ENCODE measurements at regions not wholly inside any gene's neighbourhood (a gene's known extent, or its start where the extent isn't known, plus 50 kb on each side); places are given as distances from the start of the nearest gene placed in this dataset.

DNA sequence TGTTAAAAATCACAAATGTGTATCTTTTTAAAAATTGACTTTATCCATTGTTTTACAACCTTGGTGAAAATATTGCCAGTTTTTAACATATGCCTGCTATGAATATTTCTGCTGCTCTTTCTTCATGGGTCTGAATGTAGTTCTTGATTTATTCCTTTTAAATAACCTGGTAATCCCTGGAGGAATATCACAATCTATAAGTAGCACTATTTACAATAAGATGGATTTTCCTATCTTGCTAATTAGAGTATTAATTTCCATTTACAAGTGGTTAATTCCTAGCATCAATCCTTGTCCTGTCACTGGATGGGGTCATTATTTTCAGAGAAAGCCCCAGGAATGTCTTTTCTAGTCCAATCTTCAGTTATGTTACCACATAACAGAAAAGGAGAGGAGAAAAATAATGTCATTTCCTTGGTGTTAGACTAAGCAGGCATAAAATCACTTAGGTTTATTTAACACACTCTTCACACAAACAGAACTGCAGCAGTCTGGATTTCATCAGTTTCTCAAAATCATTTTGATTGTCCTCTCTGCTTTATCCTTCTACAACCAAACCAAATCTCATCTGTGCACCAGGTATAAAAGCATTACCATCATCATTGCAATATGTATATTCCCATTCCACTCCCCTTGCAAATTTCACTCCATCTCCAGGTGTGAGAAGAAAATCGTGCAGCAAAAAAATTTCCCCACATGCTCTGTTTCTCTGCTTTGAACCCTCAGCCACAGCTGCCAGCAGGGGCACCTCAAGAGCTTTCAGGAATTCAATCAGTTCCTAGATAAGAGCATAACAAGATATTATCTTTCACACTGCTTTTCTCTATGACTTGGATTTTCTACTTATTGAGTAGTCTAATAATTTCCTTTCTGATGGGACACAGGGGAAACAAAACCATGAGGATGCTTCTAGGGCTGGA, 204.1 kb downstream of the SEC61B start:
- no peak for ATAC-seq
- H3K9ac ChIP-seq (ENCODE audit: insufficient read depth, low read depth, low read length) = no peak overlapping the region
- no peak overlapping the region for H3K27ac ChIP-seq (ENCODE audit: extremely low read length, insufficient read depth, low read length)
- no peak for DNase-seq (ENCODE audit: low spot score)
- intact Hi-C loops (cut with micrococcal nuclease; ENCODE audit: unreplicated experiment) = no loop called here
- no peaks in the 10 kb centered on the region for H3K36me3 ChIP-seq (replicated peaks in 1 of 2; ENCODE audit: control insufficient read depth in 1 of 2, insufficient read depth in 2 of 2, low read length in 2 of 2)
- no peak for TF ChIP-seq GLMP (CRISPR knock-in tag; IDR thresholded peaks at IDR 0.05; ENCODE audit: borderline replicate concordance)
- TF ChIP-seq SIX1 (CRISPR knock-in tag; IDR thresholded peaks at IDR 0.05; ENCODE audit: borderline replicate concordance) = no peak
- TF ChIP-seq ARNT2 (CRISPR knock-in tag; IDR thresholded peaks at IDR 0.05; ENCODE audit: low read depth) = no peak
- TF ChIP-seq ZMYM2 (CRISPR knock-in tag; IDR thresholded peaks at IDR 0.05) = no peak
- no peak for TF ChIP-seq STAG1 (CRISPR knock-in tag; IDR thresholded peaks at IDR 0.05)
- no peak for TF ChIP-seq ZNF678 (CRISPR knock-in tag; IDR thresholded peaks at IDR 0.05)
- TF ChIP-seq ZNF607 (CRISPR knock-in tag; IDR thresholded peaks at IDR 0.05; ENCODE audit: borderline replicate concordance) = no peak
- TF ChIP-seq PAX8 (CRISPR knock-in tag; IDR thresholded peaks at IDR 0.05; ENCODE audit: borderline replicate concordance) = no peak
- TF ChIP-seq ZNF160 (CRISPR knock-in tag; IDR thresholded peaks at IDR 0.05) = no peak
- TF ChIP-seq ZNF263 (CRISPR knock-in tag; IDR thresholded peaks at IDR 0.05) = no peak
- no peak for TF ChIP-seq DZIP1 (CRISPR knock-in tag; IDR thresholded peaks at IDR 0.05)
- TF ChIP-seq RFX1 (IDR thresholded peaks at IDR 0.05) = no peak
- no peak for TF ChIP-seq NFRKB (IDR thresholded peaks at IDR 0.05)
- TF ChIP-seq ZBTB7A (CRISPR knock-in tag; IDR thresholded peaks at IDR 0.05) = no peak
- no peak for TF ChIP-seq ASH2L (IDR thresholded peaks at IDR 0.05; ENCODE audit: insufficient read length, low read depth, low read length)
- TF ChIP-seq, protein P1, sequence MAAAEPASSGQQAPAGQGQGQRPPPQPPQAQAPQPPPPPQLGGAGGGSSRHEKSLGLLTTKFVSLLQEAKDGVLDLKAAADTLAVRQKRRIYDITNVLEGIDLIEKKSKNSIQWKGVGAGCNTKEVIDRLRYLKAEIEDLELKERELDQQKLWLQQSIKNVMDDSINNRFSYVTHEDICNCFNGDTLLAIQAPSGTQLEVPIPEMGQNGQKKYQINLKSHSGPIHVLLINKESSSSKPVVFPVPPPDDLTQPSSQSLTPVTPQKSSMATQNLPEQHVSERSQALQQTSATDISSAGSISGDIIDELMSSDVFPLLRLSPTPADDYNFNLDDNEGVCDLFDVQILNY (CRISPR knock-in tag; conservative IDR thresholded peaks at IDR 0.05) = no peak
- 0% methylated on average over 1 of the region's 1 CpG for WGBS (ENCODE audit: low lambda C conversion rate)
- H3K4me2 ChIP-seq (ENCODE audit: low read depth, low read length) = no peak overlapping the region
- no peak overlapping the region for H2AFZ ChIP-seq (ENCODE audit: low read length)
- H3K4me3 ChIP-seq (replicated peaks in 1 of 3; ENCODE audit: insufficient read depth in 1 of 3, low read depth in 2 of 3, low read length in 3 of 3) = no peak overlapping the region
- BruUV-seq (replicated peaks) = no TSS peak
- no peaks in the 10 kb centered on the region for H3K4me1 ChIP-seq (ENCODE audit: insufficient read depth, low read length)
- no peaks in the 10 kb centered on the region for H3K79me2 ChIP-seq (ENCODE audit: insufficient read depth, low read length)
- no peaks in the 10 kb centered on the region for H3K9me3 ChIP-seq (ENCODE audit: low read length)
- no peak for FAIRE-seq
- in situ Hi-C loops (cut with HindIII; ENCODE audit: extremely low pct_ligation_motif_present, low pct_unique_long_range_greater_than_20kb) = no loop called here
- CTCF ChIA-PET (ENCODE audit: low intra/inter-chr PET ratio, low total read pairs) = no interaction called here
- no peaks in the 10 kb centered on the region for H4K20me1 ChIP-seq (ENCODE audit: insufficient read depth, low read length)
- POLR2A ChIA-PET = no interaction called here
- no peaks in the 10 kb centered on the region; a peak in 1 of 5 replicates for H3K27me3 ChIP-seq (ENCODE audit: control insufficient read depth in 1 of 2, insufficient read depth in 2 of 2, low read length in 2 of 2)
